HG02943 (cell line): ENCODE measurements at regions not wholly inside any gene's neighbourhood (a gene's known extent, or its start where the extent isn't known, plus 50 kb on each side); places are given as distances from the start of the nearest gene placed in this dataset.

Source experiments
- ATAC-seq: cut with Tn5 transposase; IDR thresholded peaks from one replicate; pipeline ENCODE4 v1.9.1; 2021; ENCODE audit warnings: mild to moderate bottlenecking, low read depth, moderate library complexity; ENCODE audit not compliant: unreplicated experiment

DNA sequence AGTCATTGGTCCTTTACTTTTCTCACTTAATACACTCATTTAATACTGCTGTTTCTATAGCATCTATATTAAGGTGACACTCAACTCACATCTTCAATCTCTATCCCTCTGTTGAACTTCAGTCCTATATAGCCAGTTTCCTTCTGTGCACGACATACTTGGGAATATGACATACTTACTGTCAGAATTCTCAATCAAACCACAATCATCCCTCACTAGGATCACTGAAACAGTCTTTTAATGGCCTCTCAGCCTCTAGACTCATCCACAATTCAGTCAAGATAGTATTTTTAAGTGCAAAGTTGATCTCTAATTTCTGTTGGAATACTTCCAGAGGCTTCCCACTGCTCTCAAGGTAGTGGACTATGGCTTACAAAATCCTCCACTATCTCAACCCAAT is 251.0 kb upstream of the MEF2C start:
- ATAC-seq: no peak

DNA sequence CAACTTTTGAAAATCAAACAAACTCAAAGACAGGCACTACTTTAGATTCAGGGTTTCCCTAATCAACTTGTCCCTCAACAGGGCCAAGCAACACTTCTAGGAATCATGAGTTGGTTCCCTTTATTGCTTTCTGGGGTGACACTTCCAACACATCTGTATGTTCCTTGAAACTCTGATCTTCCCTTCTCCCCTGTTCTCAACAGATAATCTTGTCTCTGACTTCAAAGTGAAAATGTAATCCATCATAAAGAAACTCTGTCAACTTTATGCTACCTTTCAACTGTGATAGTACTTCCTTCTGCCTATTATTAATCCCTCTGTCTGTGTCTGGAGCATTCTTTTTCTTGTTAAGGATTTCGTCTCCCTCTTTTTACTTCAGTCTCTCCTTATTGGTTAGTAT is 250.1 kb upstream of the MEF2C start:
- no peak for ATAC-seq

DNA sequence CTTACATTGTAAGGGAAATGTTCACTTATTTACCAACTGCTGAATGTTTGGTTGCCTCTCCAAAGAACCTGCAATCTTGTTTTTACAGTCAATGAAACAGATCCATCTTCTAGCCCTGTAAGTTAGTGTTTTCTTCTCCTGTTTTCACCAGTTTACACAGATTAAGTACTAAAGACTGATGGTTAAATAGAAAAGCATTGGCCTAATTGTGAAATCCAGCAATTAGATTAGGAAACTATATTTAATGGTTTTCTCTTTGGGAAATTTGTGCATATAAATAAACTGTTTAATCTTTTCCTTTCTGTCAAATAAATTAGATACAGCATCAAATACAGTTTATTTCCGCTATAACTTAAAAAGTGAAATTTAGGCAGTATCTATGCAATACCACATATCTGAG is 247.9 kb upstream of the MEF2C start:
- no peak for ATAC-seq

DNA sequence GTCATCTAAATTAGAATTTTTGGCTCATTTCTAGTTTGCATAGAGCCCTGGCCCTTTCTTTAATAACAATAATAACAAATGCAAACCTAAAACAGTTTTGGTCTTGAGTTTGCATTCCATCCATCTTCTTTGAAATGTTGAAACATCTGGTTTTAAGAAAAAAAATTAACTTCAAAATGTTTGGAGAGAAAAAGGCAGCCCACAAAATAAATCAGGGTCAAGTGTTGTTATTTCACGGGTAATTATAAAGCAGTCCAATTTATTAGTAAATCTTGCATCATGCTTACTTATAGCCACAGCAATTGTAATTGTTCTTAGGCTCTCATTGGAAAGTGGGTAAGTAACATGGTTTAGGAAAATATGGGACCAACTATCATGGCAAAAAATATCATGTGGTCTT is 247.0 kb upstream of the MEF2C start:
- no peak for ATAC-seq

DNA sequence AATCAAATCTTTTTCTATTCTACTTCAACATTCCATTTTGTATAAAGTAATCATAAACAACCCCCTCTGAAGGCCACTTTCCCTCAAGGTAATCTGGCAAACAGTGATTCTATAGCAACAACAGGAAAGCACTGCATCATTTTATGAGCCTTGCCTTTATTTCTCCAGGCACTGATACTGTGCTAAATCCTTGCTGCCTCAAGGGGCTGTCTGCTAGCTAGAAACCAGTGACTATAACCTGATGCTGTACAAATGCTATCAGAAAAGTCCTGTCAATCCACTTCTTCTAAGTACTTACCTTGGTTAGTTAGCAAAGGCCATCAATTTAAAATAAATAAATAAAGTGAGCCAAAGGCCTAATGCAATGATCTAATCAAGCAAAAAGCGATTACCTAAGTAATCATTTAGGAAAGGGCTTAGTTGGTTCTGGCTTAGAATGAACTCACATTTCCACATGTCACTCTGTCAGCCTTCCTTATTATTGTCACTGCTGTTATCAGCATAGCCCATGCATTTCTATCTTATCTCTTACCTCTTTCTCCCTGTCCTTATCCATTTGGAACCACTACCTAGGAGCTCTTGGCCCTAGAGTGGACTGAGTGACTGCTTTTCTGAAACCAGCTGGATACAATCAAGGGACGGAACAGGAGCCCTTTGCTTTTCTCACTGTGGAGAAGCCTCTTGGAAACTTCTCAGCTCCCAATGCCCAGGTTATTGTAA is 246.1 kb upstream of the MEF2C start:
- ATAC-seq: no peak

DNA sequence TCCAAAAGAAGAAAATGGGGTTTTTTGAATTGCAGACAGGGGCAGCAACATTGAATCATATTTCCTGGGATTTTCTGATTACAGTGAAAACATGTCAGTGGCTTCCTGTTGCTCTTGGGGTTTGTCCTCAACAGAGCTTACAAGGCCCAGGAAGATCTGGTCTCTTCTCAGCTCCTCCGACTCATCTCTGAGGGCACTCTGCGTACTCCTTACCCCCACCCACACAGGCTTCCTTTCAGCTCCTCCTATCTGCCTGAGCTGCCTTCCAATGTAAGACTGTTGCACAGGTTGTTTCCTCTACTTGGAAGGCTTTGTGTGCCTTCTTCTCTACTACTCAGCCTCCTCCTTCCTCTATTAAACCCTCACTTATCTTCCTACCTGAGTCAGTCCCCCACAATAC is 245.1 kb upstream of the MEF2C start:
- no peak for ATAC-seq

DNA sequence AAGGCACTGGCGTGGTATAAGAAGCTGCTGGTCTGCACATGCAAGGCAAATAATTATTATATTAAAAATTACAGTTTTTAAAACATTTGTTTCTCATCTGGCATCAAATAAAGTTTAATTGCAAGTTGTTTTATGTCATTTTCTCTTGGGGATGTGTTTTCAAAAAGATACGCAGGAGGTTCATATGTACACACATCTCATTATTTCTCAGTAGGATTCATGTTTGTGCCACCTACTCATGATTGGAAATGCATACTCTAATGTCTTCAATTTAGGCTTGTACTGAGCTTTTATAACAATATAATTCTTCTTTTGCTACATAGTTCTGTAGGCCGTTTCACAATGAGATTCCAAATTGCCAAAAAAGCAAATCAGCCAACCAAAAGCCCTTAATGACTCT is 244.2 kb upstream of the MEF2C start:
- no peak for ATAC-seq

DNA sequence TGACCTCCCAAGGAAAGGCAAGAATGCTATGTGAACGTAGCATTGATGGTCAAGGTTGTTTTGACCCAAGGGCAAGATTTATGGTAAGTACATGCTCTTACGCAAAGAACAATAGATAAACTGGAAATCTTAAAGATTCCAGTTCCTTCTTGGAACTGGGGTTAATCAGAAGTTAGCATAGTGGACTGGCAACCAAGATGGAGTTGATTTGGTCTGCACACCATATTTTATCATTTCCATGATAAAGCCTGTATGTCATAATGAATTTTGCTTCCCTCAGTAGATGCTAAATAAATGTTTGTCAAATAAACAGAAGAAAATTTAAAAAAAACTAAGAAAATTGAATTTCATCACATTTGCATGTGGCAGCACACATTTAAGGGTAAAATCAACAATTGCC is 242.4 kb upstream of the MEF2C start:
- ATAC-seq: no peak

DNA sequence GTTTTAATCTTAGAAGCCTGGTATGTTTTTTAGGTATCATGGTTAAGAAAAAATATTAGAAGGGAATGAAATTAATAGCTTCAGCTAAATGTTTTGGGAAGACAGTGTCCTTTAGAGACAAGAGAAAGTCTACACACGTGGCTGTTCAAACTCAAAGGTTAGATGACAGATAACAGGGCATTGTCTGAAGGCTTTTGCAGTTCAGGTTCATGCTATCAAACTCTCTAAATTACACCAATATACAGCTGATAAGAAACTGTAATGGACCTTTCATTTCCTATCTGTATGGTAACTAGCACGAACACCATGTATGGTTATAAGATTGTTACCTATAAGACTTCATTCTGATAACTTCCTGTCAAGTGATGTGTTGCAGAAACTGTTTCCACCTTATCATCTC is 240.6 kb upstream of the MEF2C start:
- ATAC-seq: no peak

DNA sequence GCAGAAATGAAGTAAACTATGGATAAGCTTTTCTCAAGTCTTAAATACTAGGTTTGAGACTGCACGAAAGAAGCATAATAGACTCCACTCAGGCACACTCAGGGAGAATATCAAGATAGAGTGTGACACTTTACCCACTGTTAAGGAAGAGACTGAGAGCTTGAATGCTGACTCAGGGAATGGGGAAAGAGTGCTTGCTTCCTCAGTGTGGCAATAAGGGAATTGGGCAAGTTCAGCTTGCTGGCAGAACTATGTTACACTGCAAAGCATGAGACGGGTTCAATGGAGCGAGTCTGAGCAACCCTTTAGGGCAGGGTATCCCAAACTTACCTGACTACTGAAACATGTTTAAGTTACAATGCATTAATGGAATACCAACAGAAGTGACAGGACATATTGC is 237.7 kb upstream of the MEF2C start:
- ATAC-seq: no peak

DNA sequence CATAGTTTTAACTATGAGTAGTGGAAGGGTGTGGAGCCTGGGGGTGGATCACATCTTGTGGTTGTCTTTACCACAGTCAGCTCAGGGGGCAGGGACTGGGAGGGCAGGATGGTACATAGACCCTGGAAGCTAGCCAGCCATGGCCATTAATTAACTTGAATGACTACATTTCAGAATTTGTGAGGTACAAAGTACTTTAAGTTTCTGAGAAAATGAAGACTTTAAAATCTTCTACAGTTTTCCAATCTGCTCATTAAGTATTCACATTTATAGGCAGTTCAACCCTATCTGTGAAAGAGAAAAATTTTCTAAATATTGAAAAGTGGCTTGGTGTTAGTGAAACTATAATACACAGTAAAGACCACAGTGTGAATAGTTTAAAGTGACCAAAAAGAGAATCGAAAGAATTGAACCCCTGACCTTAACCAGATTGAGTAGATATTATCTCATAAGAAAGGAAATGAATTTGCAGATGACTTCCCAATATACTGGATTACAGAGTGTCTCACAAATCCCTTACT is 234.2 kb upstream of the MEF2C start:
- peak; percentile 92 for ATAC-seq

DNA sequence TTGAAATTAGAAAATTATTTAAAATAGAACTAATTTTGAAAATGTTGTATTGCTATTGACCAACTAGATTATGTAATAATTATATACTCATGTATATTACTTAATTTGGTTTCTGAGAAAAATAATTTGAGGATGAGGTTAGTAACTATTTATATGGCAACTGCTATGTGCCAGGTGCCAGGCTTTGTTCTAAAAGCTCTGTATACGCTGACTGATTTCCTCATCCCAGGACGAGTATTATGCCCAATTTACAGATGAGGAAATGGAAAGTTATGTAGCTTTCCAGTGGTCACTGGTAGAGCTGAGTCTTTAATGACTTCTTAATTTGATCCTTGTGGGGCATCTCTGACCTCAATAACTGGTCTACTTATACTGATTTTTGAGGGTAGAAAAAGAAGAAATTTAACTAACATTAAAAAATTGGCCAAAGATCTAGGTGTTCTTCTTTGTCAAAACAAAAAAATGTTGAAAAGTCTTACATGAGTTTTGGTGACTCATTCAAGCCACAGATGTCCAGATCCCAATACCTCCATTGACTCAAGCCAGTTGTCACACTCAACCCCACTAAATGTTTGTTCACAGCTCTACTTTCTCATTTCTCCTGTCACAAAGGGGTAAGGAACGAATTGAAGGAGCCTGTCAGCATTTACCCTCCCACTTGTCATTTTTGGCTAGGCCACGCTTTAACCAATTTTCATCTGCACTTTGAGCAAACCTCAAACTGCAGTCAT is 228.1 kb upstream of the MEF2C start:
- no peak for ATAC-seq

DNA sequence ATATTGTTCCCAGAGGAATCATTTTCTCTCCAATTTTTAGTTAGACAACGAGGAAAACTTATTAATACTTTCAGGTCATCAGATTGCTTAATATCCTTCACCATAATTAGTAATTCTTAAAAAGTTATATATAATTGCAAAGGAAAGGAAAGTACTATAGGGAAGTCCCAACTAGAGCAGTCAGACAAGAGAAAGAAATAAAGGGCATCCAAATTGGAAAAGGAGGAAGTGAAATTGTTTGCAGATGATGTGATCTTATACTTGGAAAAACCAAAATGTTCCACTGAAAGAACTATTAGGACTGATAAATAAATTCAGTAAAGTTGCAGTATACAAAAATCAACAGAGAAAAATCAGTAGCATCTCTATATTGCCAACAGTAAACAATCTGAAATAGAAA is 223.5 kb upstream of the MEF2C start:
- ATAC-seq: no peak

DNA sequence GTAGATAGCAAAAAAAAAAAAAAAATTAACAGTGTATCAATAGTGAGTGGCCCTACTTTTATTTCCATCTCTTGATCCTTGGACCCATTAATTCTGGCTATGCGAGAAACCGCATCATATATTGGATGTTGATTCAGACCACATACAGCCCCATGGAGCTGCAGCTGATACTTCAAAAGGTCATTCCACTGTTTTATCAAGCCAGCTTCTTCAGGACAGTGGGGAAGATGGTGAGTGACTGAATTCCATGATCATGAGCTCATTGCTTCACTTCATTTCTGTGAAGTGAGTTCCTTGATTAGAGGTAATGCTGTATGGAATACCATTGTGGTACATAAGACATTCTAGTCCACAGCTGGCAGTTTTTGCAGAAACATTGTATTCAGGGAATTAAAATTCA is 222.9 kb upstream of the MEF2C start:
- ATAC-seq: no peak

DNA sequence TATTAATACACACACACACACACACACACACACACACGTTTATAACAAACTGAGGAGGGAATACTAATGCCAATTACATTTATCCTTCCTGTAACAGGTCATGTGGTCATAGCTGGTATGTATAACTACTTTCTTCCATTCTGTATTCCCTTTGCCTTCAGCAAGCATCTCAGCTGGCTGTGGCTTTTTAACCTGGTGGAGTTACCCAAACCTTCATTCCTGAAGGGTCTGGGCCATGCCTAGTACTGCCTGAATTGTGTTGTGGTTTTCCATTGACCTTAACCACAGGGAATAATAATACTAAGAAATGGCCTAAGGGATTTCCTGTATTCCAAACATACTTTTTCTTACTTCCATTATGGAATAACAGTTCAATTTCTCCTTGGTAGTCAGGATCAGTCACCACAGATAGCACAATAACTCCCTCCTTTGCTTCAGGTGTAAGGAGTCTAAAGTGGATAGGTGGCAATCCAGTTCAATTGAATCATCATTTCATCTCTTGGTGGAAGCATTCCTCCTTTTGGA is 222.2 kb upstream of the MEF2C start:
- ATAC-seq: no peak

DNA sequence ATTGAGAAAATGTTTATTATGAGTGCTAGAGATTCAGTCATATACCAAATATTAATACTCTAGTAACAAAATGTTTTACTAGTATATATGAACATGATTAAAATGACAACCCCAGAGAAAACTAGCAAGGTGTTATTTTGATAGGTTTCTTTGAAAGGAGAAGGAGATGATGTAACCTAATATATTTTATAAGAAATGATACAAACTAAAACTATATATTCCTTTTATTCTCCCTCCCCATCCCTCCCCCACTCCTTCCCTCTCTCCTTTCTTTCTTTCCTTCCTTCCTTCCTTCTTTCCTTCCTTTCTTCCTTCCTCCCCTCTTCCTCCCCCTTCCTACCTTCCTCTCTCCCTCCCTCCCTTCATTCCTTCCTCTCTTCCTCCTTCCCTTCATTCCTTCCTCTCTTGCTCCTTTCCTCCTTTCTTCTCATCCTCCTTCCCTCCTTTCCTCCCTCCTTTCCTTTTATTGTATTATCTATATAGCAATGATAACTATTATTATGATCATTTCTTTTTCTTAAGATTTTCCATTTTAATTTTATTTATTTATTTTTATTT is 215.3 kb upstream of the MEF2C start:
- no peak for ATAC-seq

DNA sequence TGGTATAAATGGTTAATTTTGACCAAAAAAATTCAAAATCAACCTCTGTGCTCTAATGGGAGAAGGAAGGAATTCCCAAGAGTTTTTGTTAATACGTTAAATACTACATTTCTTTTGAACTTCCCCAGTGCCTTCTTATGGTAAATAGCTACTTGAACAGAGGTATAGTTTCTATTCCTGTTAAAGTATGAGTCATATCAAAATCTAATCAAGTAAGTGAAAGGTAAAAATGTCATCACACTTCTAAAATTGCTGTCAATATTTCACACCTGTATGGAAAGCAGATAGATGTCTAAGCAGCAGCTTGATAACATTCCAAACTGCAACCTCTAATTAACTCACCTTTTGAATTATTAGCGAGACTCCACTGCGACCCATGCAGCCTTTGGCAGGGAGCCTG is 214.1 kb upstream of the MEF2C start:
- no peak for ATAC-seq

DNA sequence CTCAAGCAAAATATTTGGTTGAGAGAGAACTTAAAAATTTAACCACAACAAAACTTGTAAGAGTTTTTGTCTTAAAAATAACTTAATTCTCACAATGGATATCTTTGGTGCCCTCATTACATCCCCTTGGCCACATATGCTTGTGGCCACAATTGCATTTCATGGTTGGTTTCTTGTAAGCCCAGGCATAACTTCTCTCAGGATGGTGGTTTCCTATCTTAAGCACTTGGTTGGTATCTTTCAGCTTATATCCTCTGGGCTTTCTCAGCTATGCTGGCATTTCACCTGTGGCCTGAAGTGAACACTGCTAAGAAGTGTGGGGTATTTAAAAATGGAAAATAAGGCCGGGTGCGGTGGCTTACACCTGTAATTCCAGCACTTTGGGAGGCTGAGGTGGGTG is 212.4 kb upstream of the MEF2C start:
- ATAC-seq: no peak

DNA sequence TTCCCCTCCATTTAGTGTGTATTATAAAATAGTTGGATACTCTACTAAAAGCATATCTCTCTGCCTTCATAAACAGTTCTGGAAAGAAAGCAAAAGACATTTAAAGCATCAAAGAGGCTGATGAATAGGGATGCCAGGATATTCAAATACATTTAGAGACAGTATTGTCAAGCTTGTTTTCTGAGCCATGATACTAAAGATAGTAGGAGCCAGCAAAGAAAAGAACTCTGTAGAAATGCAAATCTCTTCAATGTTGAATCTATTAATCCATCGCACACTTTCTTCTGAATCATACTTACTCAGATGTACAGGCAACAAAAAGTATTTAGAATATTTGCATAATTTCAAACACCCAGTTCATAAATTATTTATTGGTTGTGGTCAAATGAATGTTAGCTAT is 207.1 kb upstream of the MEF2C start:
- ATAC-seq: no peak

DNA sequence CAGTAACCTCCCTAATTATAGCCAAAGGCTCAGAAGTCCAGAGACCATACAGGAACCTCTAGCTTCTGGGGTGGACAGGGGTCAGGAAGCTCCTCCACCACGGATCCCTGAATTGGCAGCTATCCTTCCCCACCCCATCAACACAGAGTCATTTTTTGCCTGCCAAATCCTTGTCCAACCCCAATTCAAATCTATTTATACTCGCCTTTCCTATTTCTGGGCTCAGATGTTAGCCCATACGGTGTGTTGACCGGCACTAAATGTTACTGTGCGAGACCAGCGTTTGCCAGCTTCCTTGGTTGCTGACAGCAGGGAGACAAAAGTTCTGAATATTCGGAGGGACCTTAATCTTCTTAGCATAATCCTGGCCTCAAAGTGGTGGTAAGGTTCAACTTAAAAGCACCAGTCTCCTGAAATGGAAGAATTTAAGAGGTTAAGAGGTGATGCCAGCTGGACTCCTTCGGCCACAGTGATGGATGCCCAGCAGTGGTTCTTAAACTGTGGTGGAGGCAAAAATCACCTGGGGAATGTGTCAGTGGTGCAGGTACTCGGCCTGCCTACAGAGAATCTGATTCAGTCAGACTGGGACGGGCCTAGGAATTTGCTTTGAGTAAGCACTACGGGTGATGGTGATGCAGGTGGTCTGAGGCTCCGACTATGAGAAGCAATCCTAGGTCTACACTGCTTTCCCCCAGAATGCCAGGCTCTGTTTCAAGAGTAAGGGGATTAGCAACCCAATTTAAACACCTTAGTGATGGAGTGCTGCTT is 204.8 kb upstream of the MEF2C start:
- ATAC-seq: no peak

DNA sequence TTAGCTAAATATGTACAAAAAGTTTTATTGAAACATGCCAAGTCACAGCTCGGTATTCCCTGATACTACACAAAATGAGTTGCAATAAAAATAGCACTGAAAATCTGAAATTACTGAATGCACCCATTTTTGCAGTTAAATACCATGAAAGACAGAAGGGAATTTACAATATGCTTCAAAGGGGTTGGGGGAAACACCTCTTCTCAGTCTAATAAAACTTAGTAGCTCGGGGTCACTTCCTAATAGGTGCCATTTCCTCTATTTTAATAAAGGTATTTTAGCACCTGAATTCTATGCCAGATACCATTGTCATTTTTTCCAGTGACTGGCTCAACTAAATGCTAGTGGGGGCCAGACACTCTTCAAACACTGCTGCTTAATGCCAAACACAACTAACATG is 204.1 kb upstream of the MEF2C start:
- ATAC-seq: no peak
